ENCODE measurements at regions not wholly inside any gene's neighbourhood (a gene's known extent, or its start where the extent isn't known, plus 50 kb on each side); places are given as distances from the start of the nearest gene placed in this dataset.

DNA sequence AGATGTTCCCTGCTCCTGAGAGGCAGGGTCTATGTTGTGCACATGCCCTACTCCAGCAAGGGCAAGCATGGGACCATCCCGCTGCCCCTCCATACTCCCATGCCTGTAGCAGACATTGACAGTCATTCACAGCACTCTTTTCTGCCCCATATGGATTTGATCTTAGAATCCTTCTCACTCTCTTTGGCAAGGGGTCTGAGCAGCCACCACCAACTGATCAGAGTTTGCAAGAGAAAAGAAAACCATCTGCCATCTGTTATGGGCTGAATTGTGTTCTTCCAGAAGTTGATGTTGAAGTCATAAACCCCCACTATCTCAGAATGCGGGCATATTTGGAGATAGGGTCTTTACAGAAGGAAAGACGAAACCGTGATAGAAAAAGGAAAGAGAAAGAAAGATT, 315.1 kb upstream of the CLINT1 start:
- Histone ChIP-seq H3K27ac (ENCODE audit: low read length) (no peak overlapping the region), H3K36me3 (ENCODE audit: control insufficient read depth, low read depth, low read length) (no peaks in the 10 kb centered on the region), H3K9ac (ENCODE audit: low read length) (no peak overlapping the region), H3K27me3 (ENCODE audit: control insufficient read depth, insufficient read depth, low read length) (no peaks in the 10 kb centered on the region), H3K9me3 (ENCODE audit: control insufficient read depth, low read depth, low read length) (no peaks in the 10 kb centered on the region), H3K4me1 (ENCODE audit: control insufficient read depth, low read depth, low read length) (peaks cover 10% of the 10 kb centered on the region), H3K4me3 (ENCODE audit: low read length) (no peak overlapping the region)

DNA sequence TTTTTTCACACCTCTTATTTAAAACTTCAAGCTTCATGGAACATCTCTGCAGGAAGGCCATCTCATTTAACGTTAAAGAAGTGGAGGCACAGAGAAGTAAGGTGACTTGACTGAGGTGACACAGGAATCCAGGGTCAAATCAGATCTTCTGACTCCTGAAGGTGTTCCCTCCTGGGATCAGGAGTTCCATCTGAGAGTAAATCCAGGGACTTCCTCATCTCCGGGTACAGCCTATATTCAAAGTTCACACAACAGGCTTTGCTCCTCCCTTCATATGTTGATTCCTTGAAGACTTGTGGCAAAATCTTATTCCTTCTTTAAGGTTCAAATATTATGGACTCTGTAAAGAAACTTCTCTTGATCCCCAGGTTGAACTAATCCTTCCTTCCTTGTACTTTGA, 313.1 kb upstream of the CLINT1 start:
- H3K4me3 ChIP-seq (ENCODE audit: low read length): no peak overlapping the region
- no peaks in the 10 kb centered on the region for H3K27me3 ChIP-seq (ENCODE audit: control insufficient read depth, insufficient read depth, low read length)
- H3K9ac ChIP-seq (ENCODE audit: low read length): no peak overlapping the region
- no peaks in the 10 kb centered on the region for H3K9me3 ChIP-seq (ENCODE audit: control insufficient read depth, low read depth, low read length)
- H3K4me1 ChIP-seq (ENCODE audit: control insufficient read depth, low read depth, low read length): peaks cover 10% of the 10 kb centered on the region
- no peak overlapping the region for H3K27ac ChIP-seq (ENCODE audit: low read length)
- no peaks in the 10 kb centered on the region for H3K36me3 ChIP-seq (ENCODE audit: control insufficient read depth, low read depth, low read length)

DNA sequence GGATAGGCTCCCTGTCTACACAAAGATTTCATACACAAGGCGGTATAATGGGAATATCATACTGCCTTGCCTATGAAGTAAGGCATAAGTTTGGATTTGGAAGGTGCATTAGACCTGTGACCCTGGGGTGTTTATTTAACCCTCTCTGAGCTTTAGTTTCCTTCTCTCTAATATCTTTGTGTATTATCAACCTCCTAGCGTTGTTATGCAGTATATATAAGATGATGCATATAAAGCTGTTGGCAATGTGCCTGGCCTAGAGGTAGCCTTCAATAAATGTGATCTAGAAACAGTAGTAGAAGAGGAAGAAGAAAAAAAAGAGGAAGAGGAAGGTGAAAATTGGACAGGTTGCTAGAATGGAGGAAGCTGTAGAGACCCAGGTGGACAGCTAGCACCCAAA, 311.6 kb upstream of the CLINT1 start:
- no peaks in the 10 kb centered on the region for H3K36me3 ChIP-seq (ENCODE audit: control insufficient read depth, low read depth, low read length)
- H3K27ac ChIP-seq (ENCODE audit: low read length): no peak overlapping the region
- no peak overlapping the region for H3K4me3 ChIP-seq (ENCODE audit: low read length)
- H3K27me3 ChIP-seq (ENCODE audit: control insufficient read depth, insufficient read depth, low read length): no peaks in the 10 kb centered on the region
- no peak overlapping the region for H3K9ac ChIP-seq (ENCODE audit: low read length)
- no peaks in the 10 kb centered on the region for H3K9me3 ChIP-seq (ENCODE audit: control insufficient read depth, low read depth, low read length)
- peaks cover 4% of the 10 kb centered on the region for H3K4me1 ChIP-seq (ENCODE audit: control insufficient read depth, low read depth, low read length)

DNA sequence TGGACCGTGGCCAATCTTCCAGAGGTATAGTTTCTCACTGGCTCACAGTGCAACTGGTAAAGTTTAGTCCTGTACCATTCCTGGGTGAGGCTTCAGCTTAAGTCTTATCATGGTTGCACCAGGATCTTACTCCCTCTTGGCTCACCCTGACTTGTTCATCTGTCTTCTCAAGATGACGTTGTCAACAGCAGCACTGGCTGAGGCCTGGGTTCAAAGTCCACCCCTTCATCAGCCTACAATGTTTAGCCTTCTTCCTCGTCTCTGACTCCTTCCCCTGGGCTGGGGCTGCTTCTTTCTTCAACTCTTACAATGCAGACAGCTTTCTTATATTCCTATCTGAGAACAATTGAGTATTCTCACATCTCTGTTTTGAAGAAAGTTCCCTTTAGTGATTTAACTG, 311.1 kb upstream of the CLINT1 start:
- H3K36me3 ChIP-seq (ENCODE audit: control insufficient read depth, low read depth, low read length): no peaks in the 10 kb centered on the region
- H3K27me3 ChIP-seq (ENCODE audit: control insufficient read depth, insufficient read depth, low read length): no peaks in the 10 kb centered on the region
- no peaks in the 10 kb centered on the region for H3K9me3 ChIP-seq (ENCODE audit: control insufficient read depth, low read depth, low read length)
- H3K4me3 ChIP-seq (ENCODE audit: low read length): no peak overlapping the region
- H3K27ac ChIP-seq (ENCODE audit: low read length): no peak overlapping the region
- H3K4me1 ChIP-seq (ENCODE audit: control insufficient read depth, low read depth, low read length): no peaks in the 10 kb centered on the region
- H3K9ac ChIP-seq (ENCODE audit: low read length): no peak overlapping the region

DNA sequence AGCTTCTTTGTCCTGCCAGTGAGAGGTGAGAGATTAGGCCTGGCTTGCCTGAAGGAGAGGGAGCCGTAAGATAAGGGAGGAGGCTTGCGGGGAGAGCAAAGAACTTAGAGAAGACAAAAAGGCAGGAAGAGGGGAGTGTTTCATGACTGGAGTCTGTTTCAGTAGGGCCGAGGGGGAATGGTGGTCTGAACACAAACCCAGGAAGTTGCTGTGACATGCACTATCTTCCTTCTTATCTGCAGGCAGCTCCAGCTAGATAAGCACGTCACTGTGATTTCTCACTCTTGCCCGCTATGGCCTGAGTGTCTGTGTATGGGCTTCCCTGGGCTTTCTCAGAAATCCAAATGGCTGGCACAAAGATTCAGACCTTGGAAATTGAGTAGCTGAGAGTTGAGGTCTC, 307.5 kb upstream of the CLINT1 start:
- no peaks in the 10 kb centered on the region for H3K9me3 ChIP-seq (ENCODE audit: control insufficient read depth, low read depth, low read length)

DNA sequence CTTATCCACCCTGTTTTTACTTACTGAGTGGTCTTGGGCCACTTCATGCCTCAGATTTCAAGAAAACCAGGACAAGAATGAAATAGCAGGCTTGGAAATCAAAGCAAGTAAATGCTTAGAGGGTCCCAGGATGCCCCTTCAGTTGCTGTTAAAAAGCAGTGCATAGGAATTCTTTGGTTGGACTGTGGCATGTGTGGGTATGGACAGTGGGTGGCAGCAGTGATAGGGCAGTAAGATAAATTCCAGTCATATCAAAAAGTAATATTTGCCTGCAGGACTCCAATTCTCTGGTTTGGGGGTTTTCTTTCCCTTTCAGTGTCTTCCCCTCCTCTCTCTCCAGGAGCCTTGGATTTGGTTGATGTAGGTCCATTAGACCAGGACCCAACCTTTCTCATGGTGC, 306.7 kb upstream of the CLINT1 start:
- no peaks in the 10 kb centered on the region for H3K36me3 ChIP-seq (ENCODE audit: control insufficient read depth, low read depth, low read length)
- no peaks in the 10 kb centered on the region for H3K27me3 ChIP-seq (ENCODE audit: control insufficient read depth, insufficient read depth, low read length)
- no peak overlapping the region for H3K27ac ChIP-seq (ENCODE audit: low read length)
- H3K9me3 ChIP-seq (ENCODE audit: control insufficient read depth, low read depth, low read length): no peaks in the 10 kb centered on the region
- no peak overlapping the region for H3K9ac ChIP-seq (ENCODE audit: low read length)
- H3K4me3 ChIP-seq (ENCODE audit: low read length): no peak overlapping the region
- no peaks in the 10 kb centered on the region for H3K4me1 ChIP-seq (ENCODE audit: control insufficient read depth, low read depth, low read length)

More for the DNA sequence above, 307.5 kb upstream of the CLINT1 start:
- Histone ChIP-seq H3K27ac (ENCODE audit: low read length) (no peak overlapping the region), H3K36me3 (ENCODE audit: control insufficient read depth, low read depth, low read length) (no peaks in the 10 kb centered on the region), H3K27me3 (ENCODE audit: control insufficient read depth, insufficient read depth, low read length) (no peaks in the 10 kb centered on the region), H3K4me1 (ENCODE audit: control insufficient read depth, low read depth, low read length) (no peaks in the 10 kb centered on the region), H3K9ac (ENCODE audit: low read length) (no peak overlapping the region), H3K4me3 (ENCODE audit: low read length) (no peak overlapping the region)

DNA sequence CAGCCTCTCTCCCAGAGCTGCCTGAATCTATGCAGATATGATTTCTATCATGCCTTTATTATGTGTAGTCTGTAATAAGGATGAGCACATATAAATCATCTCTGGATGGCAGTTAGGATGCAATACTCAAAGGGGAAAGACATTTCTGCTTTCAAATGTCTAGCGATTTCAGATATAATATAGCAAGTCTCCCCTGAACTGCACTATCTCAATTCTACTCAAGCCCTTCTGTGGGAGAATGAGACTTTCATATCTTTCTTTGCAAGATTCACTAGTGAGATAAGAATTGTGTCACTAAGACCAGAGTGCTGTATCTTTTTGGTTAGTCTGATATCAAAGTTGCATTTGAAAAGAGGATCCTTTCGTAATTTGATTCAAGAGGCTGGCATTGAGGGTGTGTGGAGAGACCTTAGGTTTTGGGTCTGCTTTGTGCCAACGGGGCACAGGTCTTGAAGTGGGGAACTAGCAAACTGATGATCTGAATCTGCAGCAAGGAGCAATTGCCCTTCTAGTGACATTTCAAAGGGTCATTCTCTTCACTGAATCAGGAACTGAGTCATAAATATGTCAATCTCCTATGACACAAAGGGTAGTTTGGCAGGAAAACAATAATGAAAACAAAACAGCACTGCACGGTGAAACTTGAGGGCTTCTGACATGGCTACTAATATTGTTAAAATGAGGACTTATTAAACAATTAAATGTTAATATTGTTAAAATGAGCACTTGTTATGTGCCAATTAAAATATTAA, 305.5 kb upstream of the CLINT1 start:
- Histone ChIP-seq H3K36me3 (ENCODE audit: control insufficient read depth, low read depth, low read length) (no peaks in the 10 kb centered on the region), H3K4me3 (ENCODE audit: low read length) (no peak overlapping the region), H3K27ac (ENCODE audit: low read length) (no peak overlapping the region), H3K9ac (ENCODE audit: low read length) (no peak overlapping the region), H3K27me3 (ENCODE audit: control insufficient read depth, insufficient read depth, low read length) (no peaks in the 10 kb centered on the region), H3K4me1 (ENCODE audit: control insufficient read depth, low read depth, low read length) (no peaks in the 10 kb centered on the region), H3K9me3 (ENCODE audit: control insufficient read depth, low read depth, low read length) (no peaks in the 10 kb centered on the region)

DNA sequence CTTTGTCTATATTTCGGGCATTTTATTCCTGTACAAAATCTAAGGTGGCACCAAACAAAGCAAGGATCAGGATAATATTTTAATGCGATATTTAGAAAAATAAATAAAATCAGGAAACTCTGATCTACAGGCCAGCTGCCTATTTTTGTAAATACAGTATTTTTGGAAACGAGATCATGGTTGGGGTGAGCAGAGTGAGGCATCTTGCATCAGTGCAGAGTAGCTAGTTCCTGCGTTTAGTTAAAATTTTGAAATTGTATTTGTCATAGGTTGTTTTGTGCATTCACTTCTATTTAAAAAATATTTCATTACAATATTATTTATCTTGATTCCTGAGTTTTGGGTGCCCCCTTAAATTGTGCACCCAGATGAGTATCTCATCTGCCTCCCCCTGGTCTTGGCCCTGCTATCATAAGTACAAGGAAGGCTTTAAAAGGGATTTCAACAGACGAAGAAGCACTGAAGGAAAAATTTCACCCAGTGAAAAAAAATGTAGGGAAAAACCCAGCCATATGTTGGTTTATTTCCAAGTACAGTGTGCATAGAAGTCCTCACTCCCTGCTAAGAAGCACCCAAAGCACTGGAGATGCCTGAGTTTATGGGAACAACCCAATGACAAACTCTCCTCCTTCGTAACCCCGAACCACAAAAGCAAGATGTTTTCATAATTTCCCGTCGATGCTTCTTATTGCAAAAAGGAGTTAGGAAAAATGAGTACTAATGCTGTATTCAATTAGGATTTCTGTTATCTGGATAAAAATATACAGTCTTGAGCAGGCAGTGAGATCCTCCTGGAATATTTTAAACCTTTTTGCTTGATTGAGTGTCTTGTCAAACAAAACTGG, 304.7 kb upstream of the CLINT1 start:
- H3K9ac ChIP-seq (ENCODE audit: low read length): no peak overlapping the region
- H3K27ac ChIP-seq (ENCODE audit: low read length): no peak overlapping the region
- H3K27me3 ChIP-seq (ENCODE audit: control insufficient read depth, insufficient read depth, low read length): no peaks in the 10 kb centered on the region
- no peak overlapping the region for H3K4me3 ChIP-seq (ENCODE audit: low read length)
- no peaks in the 10 kb centered on the region for H3K4me1 ChIP-seq (ENCODE audit: control insufficient read depth, low read depth, low read length)
- no peaks in the 10 kb centered on the region for H3K9me3 ChIP-seq (ENCODE audit: control insufficient read depth, low read depth, low read length)
- no peaks in the 10 kb centered on the region for H3K36me3 ChIP-seq (ENCODE audit: control insufficient read depth, low read depth, low read length)

DNA sequence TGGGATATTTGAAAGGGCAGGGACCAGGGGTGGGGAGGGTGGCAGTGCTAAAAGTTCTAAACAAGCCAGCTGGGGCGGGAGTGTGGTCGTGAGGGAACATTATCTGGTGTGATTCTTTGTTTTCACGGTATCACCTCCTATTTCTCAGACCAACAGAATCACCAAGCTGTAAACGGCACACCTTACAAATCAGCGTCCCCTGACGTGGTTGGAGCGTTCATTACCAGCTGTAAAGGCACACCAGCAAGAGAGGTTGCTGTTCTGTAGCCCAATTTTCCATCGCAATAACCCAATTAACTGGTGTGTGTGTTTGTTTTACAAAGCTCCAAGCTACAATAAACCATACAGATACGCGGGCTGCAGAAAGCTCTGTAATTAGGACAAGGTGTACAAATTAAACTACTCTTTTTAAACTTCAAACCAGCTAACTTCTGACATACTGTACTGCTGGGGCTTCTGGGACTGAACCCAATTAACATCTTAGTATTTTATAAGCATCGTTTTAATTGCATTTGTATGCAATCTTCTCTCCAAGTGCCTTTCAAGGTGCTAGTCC, 303.6 kb upstream of the CLINT1 start:
- H3K27ac ChIP-seq (ENCODE audit: low read length): no peak overlapping the region
- no peaks in the 10 kb centered on the region for H3K27me3 ChIP-seq (ENCODE audit: control insufficient read depth, insufficient read depth, low read length)

DNA sequence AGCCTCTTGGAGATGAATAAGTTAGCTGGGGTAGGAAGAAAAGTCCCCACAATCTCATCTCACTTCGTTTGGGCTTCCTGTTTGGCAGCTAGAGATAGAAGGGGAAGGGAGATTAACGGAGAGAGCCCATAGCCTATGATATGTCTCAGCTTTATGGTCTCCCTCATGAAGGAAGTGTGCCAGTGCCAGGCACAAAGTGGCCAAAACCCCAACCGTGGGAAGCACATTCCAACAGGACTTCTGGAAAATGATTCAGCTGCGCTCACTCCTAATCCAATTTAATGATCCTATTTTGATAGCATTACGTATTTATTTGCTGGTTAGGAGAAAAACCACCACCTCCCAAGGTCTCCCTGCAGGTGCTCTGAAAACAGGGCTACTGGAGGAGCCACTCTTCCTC, 303.1 kb upstream of the CLINT1 start:
- no peak overlapping the region for H3K9ac ChIP-seq (ENCODE audit: low read length)
- H3K27me3 ChIP-seq (ENCODE audit: control insufficient read depth, insufficient read depth, low read length): no peaks in the 10 kb centered on the region
- no peak overlapping the region for H3K27ac ChIP-seq (ENCODE audit: low read length)
- H3K36me3 ChIP-seq (ENCODE audit: control insufficient read depth, low read depth, low read length): no peaks in the 10 kb centered on the region
- no peaks in the 10 kb centered on the region for H3K4me1 ChIP-seq (ENCODE audit: control insufficient read depth, low read depth, low read length)
- no peak overlapping the region for H3K4me3 ChIP-seq (ENCODE audit: low read length)
- H3K9me3 ChIP-seq (ENCODE audit: control insufficient read depth, low read depth, low read length): no peaks in the 10 kb centered on the region

More for the DNA sequence above, 303.6 kb upstream of the CLINT1 start:
- no peaks in the 10 kb centered on the region for H3K36me3 ChIP-seq (ENCODE audit: control insufficient read depth, low read depth, low read length)
- no peaks in the 10 kb centered on the region for H3K9me3 ChIP-seq (ENCODE audit: control insufficient read depth, low read depth, low read length)
- no peak overlapping the region for H3K4me3 ChIP-seq (ENCODE audit: low read length)
- no peaks in the 10 kb centered on the region for H3K4me1 ChIP-seq (ENCODE audit: control insufficient read depth, low read depth, low read length)
- no peak overlapping the region for H3K9ac ChIP-seq (ENCODE audit: low read length)

DNA sequence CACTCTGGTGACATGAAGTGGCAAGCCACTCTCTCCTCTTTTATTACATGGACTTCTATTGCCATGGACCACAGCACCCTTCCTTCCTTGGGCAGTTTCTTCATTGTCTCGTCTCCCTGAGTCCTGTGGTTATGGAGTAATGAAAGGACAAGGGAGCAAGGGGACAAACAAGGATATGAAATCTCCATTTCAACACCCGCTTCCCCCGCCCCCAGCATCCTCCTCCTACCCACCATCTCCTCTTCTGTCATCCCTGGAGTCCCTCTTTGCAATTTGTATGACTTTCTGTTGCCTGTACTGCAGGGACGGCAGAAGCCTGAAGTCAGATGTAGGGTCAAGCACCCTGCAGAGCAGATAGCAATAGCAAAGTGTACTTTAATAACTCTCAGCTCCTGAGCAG, 300.7 kb upstream of the CLINT1 start:
- no peaks in the 10 kb centered on the region for H3K9me3 ChIP-seq (ENCODE audit: control insufficient read depth, low read depth, low read length)
- H3K36me3 ChIP-seq (ENCODE audit: control insufficient read depth, low read depth, low read length): no peaks in the 10 kb centered on the region
- H3K4me1 ChIP-seq (ENCODE audit: control insufficient read depth, low read depth, low read length): no peaks in the 10 kb centered on the region
- H3K9ac ChIP-seq (ENCODE audit: low read length): no peak overlapping the region
- H3K27me3 ChIP-seq (ENCODE audit: control insufficient read depth, insufficient read depth, low read length): no peaks in the 10 kb centered on the region
- H3K4me3 ChIP-seq (ENCODE audit: low read length): no peak overlapping the region
- H3K27ac ChIP-seq (ENCODE audit: low read length): no peak overlapping the region

Measured in iPS-18a (cell line).